HepG2 (cell line): ENCODE measurements at regions not wholly inside any gene's neighbourhood (a gene's known extent, or its start where the extent isn't known, plus 50 kb on each side); places are given as distances from the start of the nearest gene placed in this dataset.

Experiments
- ATAC-seq: fragments of 200-7000 bp; cut with Tn5 transposase; 3 replicates; pipeline ENCODE4 v1.9.1; 2020; ENCODE audit warnings: mild to moderate bottlenecking, moderate library complexity
- BruUV-seq: library from RNA; stranded (reverse); fragments of 400-500 nt; replicated peaks from 2 replicates; lab custom pipeline; 2021; lab: Mats Ljungman, UMichigan
- CTCF ChIA-PET: fragments of 300-600 bp; formaldehyde crosslinking; extraction: SDS; loops from one replicate; lab custom pipeline; 2021; ENCODE audit warnings: low total read pairs, inconsistent platforms, low intra/inter-chr PET ratio; lab: Yijun Ruan, JAX
- POLR2A ChIA-PET: fragments of 350-600 bp; sonication (Branson Sonifier 250); formaldehyde crosslinking; loops from one replicate; lab custom pipeline; 2020; ENCODE audit warnings: antibody characterized with exemption, inconsistent platforms; lab: Yijun Ruan, JAX
- DNase-seq: peaks from one replicate; pipeline ENCODE4 v3.0.0-alpha.2; 2015; ENCODE audit warnings: low spot score
- FAIRE-seq: peaks from 3 replicates; lab custom pipeline; 2011; peaks lifted over from hg19 to GRCh38; lab: Jason Lieb, UNC
- H2AFZ ChIP-seq: one replicate; pipeline ENCODE4 v1.6.1; 2011; ENCODE audit warnings: low read length, inconsistent platforms
- H3K27ac ChIP-seq: fragments of 300-600 bp; 3 replicates; pipeline ENCODE4 v1.8.0; 2011; ENCODE audit warnings: mixed run types, mild to moderate bottlenecking, mixed read lengths, low read length, inconsistent platforms; ENCODE audit not compliant: insufficient read depth; ENCODE audit errors: extremely low read length
- H3K27me3 ChIP-seq, 2 experiments: fragments of 200-600 bp in 1 of 2; 2 replicates in 1 of 2; 3 replicates in 1 of 2; pipeline versions ENCODE4 v1.6.0 to v1.8.0; 2011; ENCODE audit warnings: low read length in 2 of 2, mild to moderate bottlenecking in 2 of 2, moderate library complexity in 2 of 2, inconsistent platforms in 1 of 2; ENCODE audit not compliant: insufficient read depth in 2 of 2, control insufficient read depth in 1 of 2
- H3K36me3 ChIP-seq, 2 experiments: fragments of 200-600 bp in 1 of 2; replicated peaks in 1 of 2; 2 replicates in 1 of 2; 3 replicates in 1 of 2; pipeline versions ENCODE4 v1.5.1 to v1.8.0; 2011; ENCODE audit warnings: low read length in 2 of 2, inconsistent platforms in 1 of 2; ENCODE audit not compliant: insufficient read depth in 2 of 2, control insufficient read depth in 1 of 2
- H3K4me1 ChIP-seq: 2 replicates; pipeline ENCODE4 v1.5.1; 2012; ENCODE audit warnings: low read length, inconsistent platforms; ENCODE audit not compliant: insufficient read depth
- H3K4me2 ChIP-seq: 2 replicates; pipeline ENCODE4 v1.6.0; 2011; ENCODE audit warnings: low read depth, low read length, inconsistent platforms
- H3K4me3 ChIP-seq, 3 experiments: fragments of 200-600 bp in 1 of 3; sonication (generic), shearing (Covaris generic) in 1 of 3; replicated peaks in 1 of 3; 2 replicates each; pipeline ENCODE4 v1.5.1; 2011 to 2016; ENCODE audit warnings: low read length in 3 of 3, inconsistent platforms in 2 of 3, low read depth in 2 of 3, mild to moderate bottlenecking in 2 of 3, control low read depth in 1 of 3, mixed read lengths in 1 of 3; ENCODE audit not compliant: insufficient read depth in 1 of 3
- H3K79me2 ChIP-seq: one replicate; pipeline ENCODE4 v1.6.1; 2011; ENCODE audit warnings: low read length, inconsistent platforms; ENCODE audit not compliant: insufficient read depth
- H3K9ac ChIP-seq: 2 replicates; pipeline ENCODE4 v1.6.0; 2011; ENCODE audit warnings: mild to moderate bottlenecking, low read depth, low read length, inconsistent platforms; ENCODE audit not compliant: insufficient read depth
- H3K9me3 ChIP-seq: 2 replicates; pipeline ENCODE4 v1.5.1; 2012; ENCODE audit warnings: mild to moderate bottlenecking, low read length
- H4K20me1 ChIP-seq: 2 replicates; pipeline ENCODE4 v1.6.0; 2011; ENCODE audit warnings: inconsistent platforms, mild to moderate bottlenecking, low read length, moderate library complexity; ENCODE audit not compliant: insufficient read depth
- CAMTA2 ChIP-seq: sonication (generic); formaldehyde crosslinking; IDR thresholded peaks from 2 replicates; pipeline ENCODE4 v1.4.0; 2020; ENCODE audit warnings: mild to moderate bottlenecking, missing genetic modification reagents, borderline replicate concordance
- EHMT2 ChIP-seq: fragments of 200-600 bp; sonication (generic); IDR thresholded peaks from 2 replicates; pipeline ENCODE4 v1.7.0; 2017; ENCODE audit warnings: antibody characterized with exemption, low read depth, low read length, borderline replicate concordance
- RFXANK ChIP-seq: IDR thresholded peaks from 2 replicates; pipeline ENCODE4 v1.6.1; 2016
- TCF7L2 ChIP-seq: IDR thresholded peaks from 2 replicates; pipeline ENCODE4 v1.6.1; 2011; ENCODE audit warnings: mild to moderate bottlenecking, low read depth, low read length, moderate library complexity
- TEAD2 ChIP-seq: sonication (generic); formaldehyde crosslinking; IDR thresholded peaks from 2 replicates; pipeline ENCODE4 v1.9.0; 2021; ENCODE audit warnings: missing genetic modification reagents
- ZFP36L1 ChIP-seq: sonication (generic); formaldehyde crosslinking; IDR thresholded peaks from 2 replicates; pipeline ENCODE4 v1.8.0; 2022; ENCODE audit warnings: mild to moderate bottlenecking, missing genetic modification reagents, moderate library complexity
- ZNF768 ChIP-seq: sonication (generic); formaldehyde crosslinking; IDR thresholded peaks from 2 replicates; pipeline ENCODE4 v1.4.0; 2020; ENCODE audit warnings: missing genetic modification reagents
- WGBS: methylation state at CpG from one replicate; pipeline ENCODE4 v1.1.6; 2017; ENCODE audit warnings: low lambda C conversion rate; 5-methylcytosine and 5-hydroxymethylcytosine counted together
- in situ Hi-C: cut with HindIII; loops from 2 replicates; pipeline ENCODE4 v1.10.0; 2017; ENCODE audit warnings: low pct_unique_long_range_greater_than_20kb; ENCODE audit not compliant: extremely low pct_ligation_motif_present
- intact Hi-C: fragments of 100-400 bp; cut with micrococcal nuclease; formaldehyde crosslinking; loops from one replicate; pipeline ENCODE4 v1.10.0; 2022; ENCODE audit not compliant: unreplicated experiment
- TF ChIP-seq, protein P1 (sequence below): sonication (generic); formaldehyde crosslinking; IDR thresholded peaks from 2 replicates; pipeline ENCODE4 v1.5.0; 2020; ENCODE audit warnings: missing genetic modification reagents

DNA sequence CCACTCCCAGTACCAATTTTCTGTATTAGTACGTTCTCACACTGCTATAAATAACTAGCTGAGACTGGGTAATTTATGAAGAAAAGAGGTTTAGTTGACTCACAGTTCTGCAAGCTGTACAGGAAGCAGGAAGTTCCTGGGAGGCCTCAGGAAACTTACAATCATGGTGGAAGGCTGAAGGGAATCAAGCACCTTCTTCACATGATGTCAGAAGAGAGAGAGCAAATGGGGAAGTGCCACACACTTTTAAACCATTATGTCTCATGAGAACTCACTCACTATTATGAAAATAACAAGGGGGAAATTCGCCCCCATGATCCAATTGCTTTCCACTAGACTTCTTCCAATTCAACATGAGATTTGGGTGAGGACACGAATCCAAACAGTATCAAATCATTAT lies 271.4 kb downstream of the ETS1 start:
- no peak overlapping the region for H3K4me2 ChIP-seq
- no TSS peak for BruUV-seq
- CTCF ChIA-PET, result no interaction called here
- H3K36me3 ChIP-seq, result no peaks in the 10 kb centered on the region
- 3% methylated on average over 3 of the region's 3 CpGs for WGBS
- no peak overlapping the region for H3K4me3 ChIP-seq
- H3K79me2 ChIP-seq, result no peaks in the 10 kb centered on the region
- no peak overlapping the region for H3K27ac ChIP-seq
- ATAC-seq (no peak), FAIRE-seq (no peak)
- TF ChIP-seq CAMTA2 (CRISPR knock-in tag), result no peak
- TF ChIP-seq, all 625 proteins: peak for 0
- no peaks in the 10 kb centered on the region for H3K27me3 ChIP-seq
- in situ Hi-C loops (no loop called here), intact Hi-C loops (no loop called here)
- POLR2A ChIA-PET, result no interaction called here
- no peak overlapping the region for H2AFZ ChIP-seq
- H4K20me1 ChIP-seq, result no peaks in the 10 kb centered on the region
- H3K9ac ChIP-seq, result no peak overlapping the region
- H3K4me1 ChIP-seq, result no peaks in the 10 kb centered on the region
- peaks cover 9% of the 10 kb centered on the region; the same call in 1 of the 2 replicates for H3K9me3 ChIP-seq
- no peak for DNase-seq

DNA sequence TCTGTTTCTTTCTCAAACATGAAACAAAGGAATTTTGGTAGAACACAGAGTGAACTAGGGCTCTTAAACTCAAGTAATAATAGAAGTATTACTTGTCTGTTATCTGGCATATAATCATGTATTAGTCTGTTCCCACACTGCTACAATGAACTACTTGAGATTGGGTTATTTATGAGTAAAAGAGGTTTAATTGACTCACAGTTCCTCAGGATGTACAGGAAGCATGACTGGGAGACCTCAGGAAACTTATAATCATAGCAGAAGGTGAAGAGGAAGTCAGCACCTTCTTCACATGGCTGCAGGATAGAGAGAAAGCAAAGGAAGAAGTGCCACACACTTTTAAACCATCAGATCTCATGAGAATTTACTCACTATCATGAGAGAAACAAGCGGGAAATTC lies 273.4 kb downstream of the ETS1 start:
- intact Hi-C loops, result no loop called here
- DNase-seq (no peak), ATAC-seq (no peak), FAIRE-seq (no peak)
- POLR2A ChIA-PET, result no interaction called here
- H3K4me2 ChIP-seq, result no peak overlapping the region
- H2AFZ ChIP-seq, result no peak overlapping the region
- no peaks in the 10 kb centered on the region for H4K20me1 ChIP-seq
- no peak overlapping the region for H3K4me3 ChIP-seq
- no peak overlapping the region for H3K27ac ChIP-seq
- H3K79me2 ChIP-seq, result no peaks in the 10 kb centered on the region
- WGBS, result 13% methylated on average over 1 of the region's 1 CpG
- TF ChIP-seq RFXANK (CRISPR knock-in tag), result no peak
- no peak for TF ChIP-seq EHMT2
- no peak for TF ChIP-seq TEAD2 (CRISPR knock-in tag)
- TF ChIP-seq TCF7L2, result no peak
- TF ChIP-seq, protein P1, sequence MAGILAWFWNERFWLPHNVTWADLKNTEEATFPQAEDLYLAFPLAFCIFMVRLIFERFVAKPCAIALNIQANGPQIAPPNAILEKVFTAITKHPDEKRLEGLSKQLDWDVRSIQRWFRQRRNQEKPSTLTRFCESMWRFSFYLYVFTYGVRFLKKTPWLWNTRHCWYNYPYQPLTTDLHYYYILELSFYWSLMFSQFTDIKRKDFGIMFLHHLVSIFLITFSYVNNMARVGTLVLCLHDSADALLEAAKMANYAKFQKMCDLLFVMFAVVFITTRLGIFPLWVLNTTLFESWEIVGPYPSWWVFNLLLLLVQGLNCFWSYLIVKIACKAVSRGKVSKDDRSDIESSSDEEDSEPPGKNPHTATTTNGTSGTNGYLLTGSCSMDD (CRISPR knock-in tag), result no peak
- no peak for TF ChIP-seq ZFP36L1 (CRISPR knock-in tag)
- TF ChIP-seq ZNF768 (CRISPR knock-in tag), result no peak
- TF ChIP-seq, all 625 proteins: peak for 0
- no peak overlapping the region for H3K9ac ChIP-seq
- CTCF ChIA-PET, result no interaction called here
- no TSS peak for BruUV-seq
- H3K36me3 ChIP-seq, result no peaks in the 10 kb centered on the region
- H3K27me3 ChIP-seq, result peaks cover 0 to 1% of the 10 kb centered on the region in 2 experiments; a peak in 2 of 5 replicates
- peaks cover 9% of the 10 kb centered on the region; the same call in 1 of the 2 replicates for H3K9me3 ChIP-seq
- in situ Hi-C loops, result no loop called here
- no peaks in the 10 kb centered on the region for H3K4me1 ChIP-seq
